ENCODE measurements at regions not wholly inside any gene's neighbourhood (a gene's known extent, or its start where the extent isn't known, plus 50 kb on each side); places are given as distances from the start of the nearest gene placed in this dataset.

GRCh38 chr22:48659404-48659996 lies 1168.2 kb downstream of the BRD1 start:
- Histone ChIP-seq H3K4me1 (ENCODE audit: control insufficient read depth, insufficient read depth, low read length) (no peaks in the 10 kb centered on the region), H3K36me3 (ENCODE audit: control insufficient read depth in 2 of 2, insufficient read depth in 1 of 2, low read length in 2 of 2) (no peaks in the 10 kb centered on the region), H3K9me3 (ENCODE audit: control insufficient read depth, insufficient read depth, low read depth, low read length) (no peaks in the 10 kb centered on the region), H3K4me3 (ENCODE audit: low read depth, low read length) (no peak overlapping the region), H3K27ac (ENCODE audit: extremely low read depth, low read depth, low read length) (no peak overlapping the region)
- TF ChIP-seq ZNF223 (tag by site-specific recombination; IDR thresholded peaks at IDR 0.05) (no peak), ZFHX2 (tag by site-specific recombination; conservative IDR thresholded peaks at IDR 0.05) (0 out of 2 replicates have a peak, but pooled peaks have one; percentile 17), ZNF19 (tag by site-specific recombination; IDR thresholded peaks at IDR 0.05; ENCODE audit: low read depth) (no peak), EGR2 (tag by site-specific recombination; IDR thresholded peaks at IDR 0.05; ENCODE audit: low read depth) (0 out of 2 replicates have a peak, but pooled peaks have one; percentile 26)
- POLR2A ChIA-PET = no interaction called here
- CTCF ChIA-PET = no interaction called here

- Histone ChIP-seq H3K9me3 (ENCODE audit: control insufficient read depth, insufficient read depth, low read depth, low read length) (no peaks in the 10 kb centered on the region), H3K4me3 (ENCODE audit: low read depth, low read length) (no peak overlapping the region), H3K4me1 (ENCODE audit: control insufficient read depth, insufficient read depth, low read length) (no peaks in the 10 kb centered on the region), H3K27ac (ENCODE audit: extremely low read depth, low read depth, low read length) (no peak overlapping the region), H3K36me3 (ENCODE audit: control insufficient read depth in 2 of 2, insufficient read depth in 1 of 2, low read length in 2 of 2) (no peaks in the 10 kb centered on the region)
- TF ChIP-seq ZNF654 (tag by site-specific recombination; IDR thresholded peaks at IDR 0.05; ENCODE audit: low read depth) (no peak), ZNF571 (tag by site-specific recombination; IDR thresholded peaks at IDR 0.05) (no peak), SCRT2 (tag by site-specific recombination; IDR thresholded peaks at IDR 0.05) (no peak), PRDM6 (tag by site-specific recombination; IDR thresholded peaks at IDR 0.05) (no peak), ZNF138 (tag by site-specific recombination; IDR thresholded peaks at IDR 0.05; ENCODE audit: borderline replicate concordance) (no peak), ZBTB17 (tag by site-specific recombination; IDR thresholded peaks at IDR 0.05) (no peak), HIC1 (tag by site-specific recombination; IDR thresholded peaks at IDR 0.05) (no peak), ZNF658 (tag by site-specific recombination; IDR thresholded peaks at IDR 0.05) (no peak), REPIN1 (tag by site-specific recombination; IDR thresholded peaks at IDR 0.05; ENCODE audit: low read depth) (no peak), ZNF514 (tag by site-specific recombination; IDR thresholded peaks at IDR 0.05) (no peak), BCL11B (tag by site-specific recombination; IDR thresholded peaks at IDR 0.05; ENCODE audit: low read depth) (no peak), ZNF114 (tag by site-specific recombination; IDR thresholded peaks at IDR 0.05) (no peak), OSR2 (tag by site-specific recombination; IDR thresholded peaks at IDR 0.05) (no peak), ZNF596 (tag by site-specific recombination; IDR thresholded peaks at IDR 0.05) (no peak), ZBTB49 (tag by site-specific recombination; IDR thresholded peaks at IDR 0.05; ENCODE audit: low read depth) (no peak)
- ChIA-PET POLR2A (no interaction called here), CTCF (no interaction called here)
Observed at GRCh38 chr22:48658871-48659270, 1168.8 kb downstream of the BRD1 start.
